HG03432 (cell line): ENCODE measurements at regions not wholly inside any gene's neighbourhood (a gene's known extent, or its start where the extent isn't known, plus 50 kb on each side); places are given as distances from the start of the nearest gene placed in this dataset.

Experiments
- ATAC-seq: cut with Tn5 transposase; IDR thresholded peaks from one replicate; pipeline ENCODE4 v1.9.1; 2021; ENCODE audit warnings: mild to moderate bottlenecking, moderate library complexity; ENCODE audit not compliant: unreplicated experiment

- ATAC-seq: no peak
Measured at GRCh38 chr3:190790185-190790584, 72.3 kb downstream of the GMNC start.

DNA sequence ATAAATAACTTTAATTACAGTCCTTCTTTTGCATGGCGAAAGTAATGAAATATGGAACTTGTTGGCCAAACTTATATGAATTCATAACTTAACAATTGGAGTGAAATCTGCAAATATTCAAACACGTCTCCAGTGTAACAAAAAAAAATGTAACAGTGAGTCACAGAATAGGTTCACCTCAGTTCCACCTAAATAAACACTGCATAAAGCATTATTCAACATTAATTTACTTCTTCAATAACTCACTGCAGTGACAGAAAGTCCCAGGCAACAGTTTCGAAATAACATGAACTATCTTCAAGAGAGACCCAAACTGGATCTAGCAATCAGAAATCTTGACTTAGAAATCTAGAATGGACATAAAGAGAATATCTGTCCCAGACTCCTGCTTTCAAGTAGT is 75.6 kb downstream of the GMNC start:
- no peak for ATAC-seq

GRCh38 chr3:190785047-190785446 is 77.4 kb downstream of the GMNC start:
- no peak for ATAC-seq

DNA sequence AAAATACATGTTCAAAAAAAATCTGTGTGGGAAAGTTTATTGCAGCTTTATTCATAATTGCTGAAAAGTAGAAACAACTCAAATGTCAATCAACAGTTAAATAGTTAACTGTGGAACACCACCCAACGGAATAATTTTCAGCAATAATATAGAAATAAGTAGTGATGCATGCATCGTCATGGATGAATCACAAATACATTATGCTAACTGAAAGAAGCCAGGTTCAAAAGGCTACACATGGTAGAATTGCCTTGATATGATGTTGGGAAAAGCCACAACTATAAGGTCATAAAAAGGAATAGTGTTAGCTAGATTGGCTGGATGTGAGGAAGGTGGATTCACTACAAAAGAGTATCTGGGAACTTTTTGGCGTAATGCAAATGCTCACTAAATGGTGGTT is 82.0 kb downstream of the GMNC start:
- no peak for ATAC-seq

DNA sequence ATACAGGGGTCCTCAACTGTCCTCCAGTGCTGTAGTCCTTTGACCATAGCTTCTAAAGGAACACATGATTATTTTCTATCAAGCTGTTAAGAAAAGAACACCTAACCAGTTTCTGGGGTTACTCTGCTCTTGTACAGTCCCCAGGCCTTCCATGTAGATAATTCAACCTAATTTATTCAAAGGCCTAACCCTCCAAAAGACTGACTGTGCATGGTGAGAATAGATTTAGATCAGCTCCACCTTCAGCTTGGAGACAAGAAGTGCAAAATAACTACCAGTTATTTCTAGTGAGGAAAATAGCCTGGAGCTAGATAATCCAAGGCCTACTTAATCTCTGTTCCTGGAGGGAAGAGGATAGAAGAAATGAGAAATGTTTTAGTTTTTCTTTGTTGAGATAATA is 87.9 kb downstream of the GMNC start:
- no peak for ATAC-seq

DNA sequence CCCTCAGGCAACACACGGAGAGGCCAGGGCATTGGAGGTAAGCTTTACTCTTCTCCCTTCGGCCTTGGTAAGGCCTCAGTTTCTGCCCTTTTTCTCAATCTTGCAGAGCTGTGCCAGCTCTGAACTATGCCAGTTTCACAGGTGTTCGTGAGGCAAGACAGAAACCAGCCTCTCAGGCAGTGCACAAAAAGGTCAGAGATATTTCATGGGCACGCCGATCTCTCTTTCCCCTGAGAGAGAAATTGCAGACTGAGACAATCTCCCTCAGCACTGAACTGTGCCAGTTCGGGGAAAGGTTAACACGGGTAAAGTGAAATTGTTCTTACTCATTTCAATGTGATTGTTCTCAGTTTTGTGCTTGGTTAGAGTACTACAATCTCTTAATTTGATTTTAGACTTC is 88.5 kb downstream of the GMNC start:
- no peak for ATAC-seq

DNA sequence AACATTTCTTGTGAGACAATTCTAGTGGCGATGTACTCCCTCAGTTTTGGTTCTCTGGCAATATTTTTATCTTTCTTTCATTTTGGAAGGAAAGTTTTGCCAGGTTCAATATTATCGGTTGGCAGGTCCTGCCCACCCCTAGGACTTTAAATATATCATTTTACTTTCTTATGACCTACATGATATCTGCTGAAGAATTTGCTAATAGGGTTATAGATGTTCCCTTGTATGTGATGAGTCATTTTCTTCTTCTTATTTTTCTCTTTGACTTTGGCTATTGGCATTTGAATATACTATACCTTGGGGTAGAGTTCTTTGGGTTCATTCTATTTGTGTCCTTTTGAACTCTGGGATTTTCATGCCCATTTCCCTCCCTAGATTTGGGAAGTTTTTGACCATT is 89.7 kb downstream of the GMNC start:
- no peak for ATAC-seq

DNA sequence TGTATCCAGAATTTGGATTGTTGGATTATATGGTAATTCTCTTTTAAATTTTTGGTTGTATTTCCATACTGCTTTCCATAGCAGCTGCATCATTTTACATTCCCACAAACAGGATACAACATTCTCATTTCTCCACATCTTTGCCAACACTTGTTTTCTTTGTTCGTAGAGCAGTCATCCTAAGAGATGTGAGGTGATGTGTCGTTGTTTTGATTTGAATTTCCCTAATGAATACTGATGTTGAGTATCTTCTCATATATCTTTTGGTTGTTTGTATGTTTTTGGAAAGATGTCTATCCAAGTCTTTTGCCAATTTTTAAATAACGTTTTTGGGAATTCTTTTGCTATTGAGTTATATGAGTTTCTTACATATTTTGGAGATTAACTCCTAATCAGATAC is 93.6 kb downstream of the GMNC start:
- no peak for ATAC-seq

- no peak for ATAC-seq
Measured at GRCh38 chr3:190767851-190768250, 94.6 kb downstream of the GMNC start.

GRCh38 chr3:190764231-190765134 is 98.0 kb downstream of the GMNC start:
- ATAC-seq: no peak

GRCh38 chr3:190762801-190763200 is 99.7 kb downstream of the GMNC start:
- ATAC-seq: no peak

DNA sequence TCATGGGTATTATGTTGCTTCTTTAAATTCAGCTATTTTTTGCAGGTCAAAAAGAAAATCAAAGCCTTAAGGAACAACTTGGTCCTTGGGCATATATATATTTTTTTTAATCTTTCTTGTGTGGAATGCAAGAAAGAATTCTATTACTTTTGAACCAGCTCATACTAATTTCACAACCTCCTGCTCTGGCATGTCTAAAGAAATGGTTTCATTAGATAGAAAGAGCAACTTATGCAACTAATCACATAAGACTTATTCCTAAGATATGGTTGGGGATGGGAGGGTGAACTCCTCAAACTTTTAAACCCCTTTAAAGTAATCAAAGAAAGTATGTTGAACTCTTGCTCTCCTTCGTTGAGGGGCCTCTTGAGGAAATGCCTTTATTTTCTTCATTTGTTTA is 114.9 kb downstream of the GMNC start:
- no peak for ATAC-seq

DNA sequence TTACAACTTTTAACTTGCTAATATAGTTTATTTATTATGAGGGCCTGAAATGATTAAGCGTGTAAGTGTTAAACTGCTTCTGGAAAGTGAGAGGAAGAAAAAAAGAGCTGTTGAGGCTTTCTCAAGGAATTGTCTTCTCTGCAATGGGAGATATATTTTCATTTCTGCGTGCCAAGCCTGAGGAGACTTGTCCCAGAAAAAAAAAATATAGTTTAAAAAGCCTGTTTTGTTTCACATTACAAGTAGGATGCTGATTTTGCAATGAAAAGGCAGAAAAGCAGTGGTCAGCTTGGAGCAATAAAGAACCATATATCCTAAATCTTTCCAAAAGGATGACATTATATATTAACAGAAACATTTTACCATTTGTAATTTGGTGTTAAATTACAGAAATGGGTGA is 115.5 kb downstream of the GMNC start:
- ATAC-seq: no peak

DNA sequence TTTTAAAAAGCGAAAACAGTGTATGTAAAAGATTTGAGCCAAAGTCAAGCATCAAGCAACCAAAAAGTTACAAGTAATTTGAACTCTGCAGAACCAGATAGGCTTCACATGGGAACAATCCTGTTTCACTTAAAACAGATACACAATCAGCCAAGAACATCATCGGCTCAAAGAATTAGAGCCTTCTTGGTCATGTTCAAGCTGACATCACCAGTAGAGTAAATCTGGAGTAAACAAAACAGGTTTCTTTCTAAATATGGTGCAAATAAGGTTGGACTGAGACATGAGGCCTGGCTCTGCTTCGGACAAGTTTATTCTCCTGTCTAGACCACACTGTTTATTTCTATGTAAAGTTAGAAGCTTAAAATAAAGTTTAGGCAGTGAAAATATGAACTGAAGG is 116.0 kb downstream of the GMNC start:
- no peak for ATAC-seq

- ATAC-seq: no peak
Measured at GRCh38 chr3:190741788-190742187, 120.7 kb downstream of the GMNC start.

DNA sequence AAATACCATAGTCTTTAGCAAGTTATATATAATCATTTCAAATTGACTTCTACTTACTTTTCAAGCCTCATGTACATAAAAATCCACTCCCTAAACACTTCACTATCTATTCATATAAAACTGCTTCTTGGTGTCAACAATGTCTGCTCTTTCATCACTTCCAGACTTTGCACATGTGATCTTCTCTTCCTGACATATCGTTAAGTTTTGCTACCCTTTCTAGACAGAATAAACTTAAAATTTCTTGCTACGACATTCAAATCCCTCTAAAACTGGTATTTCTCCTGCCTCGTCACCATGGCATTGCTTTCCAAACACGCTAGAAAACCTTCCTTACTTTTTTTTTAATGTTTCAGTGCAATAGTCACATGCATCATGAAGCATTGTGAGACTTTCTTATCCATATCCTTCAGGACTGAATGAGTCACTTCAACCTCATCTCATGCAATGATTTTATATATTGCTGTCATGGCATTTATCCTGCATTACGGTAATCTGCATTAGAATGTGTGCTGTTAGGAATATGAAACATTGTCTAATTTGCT is 122.8 kb downstream of the GMNC start:
- ATAC-seq: no peak

- ATAC-seq: no peak
Measured at GRCh38 chr3:190738636-190739155, 123.8 kb downstream of the GMNC start.

- ATAC-seq: no peak
Measured at GRCh38 chr3:190737446-190737845, 125.0 kb downstream of the GMNC start.

- no peak for ATAC-seq
Measured at GRCh38 chr3:190734490-190734889, 128.0 kb downstream of the GMNC start.

GRCh38 chr3:190733591-190734146 is 128.8 kb downstream of the GMNC start:
- ATAC-seq: no peak

- ATAC-seq: no peak
Measured at GRCh38 chr3:190731596-190731995, 130.9 kb downstream of the GMNC start.

DNA sequence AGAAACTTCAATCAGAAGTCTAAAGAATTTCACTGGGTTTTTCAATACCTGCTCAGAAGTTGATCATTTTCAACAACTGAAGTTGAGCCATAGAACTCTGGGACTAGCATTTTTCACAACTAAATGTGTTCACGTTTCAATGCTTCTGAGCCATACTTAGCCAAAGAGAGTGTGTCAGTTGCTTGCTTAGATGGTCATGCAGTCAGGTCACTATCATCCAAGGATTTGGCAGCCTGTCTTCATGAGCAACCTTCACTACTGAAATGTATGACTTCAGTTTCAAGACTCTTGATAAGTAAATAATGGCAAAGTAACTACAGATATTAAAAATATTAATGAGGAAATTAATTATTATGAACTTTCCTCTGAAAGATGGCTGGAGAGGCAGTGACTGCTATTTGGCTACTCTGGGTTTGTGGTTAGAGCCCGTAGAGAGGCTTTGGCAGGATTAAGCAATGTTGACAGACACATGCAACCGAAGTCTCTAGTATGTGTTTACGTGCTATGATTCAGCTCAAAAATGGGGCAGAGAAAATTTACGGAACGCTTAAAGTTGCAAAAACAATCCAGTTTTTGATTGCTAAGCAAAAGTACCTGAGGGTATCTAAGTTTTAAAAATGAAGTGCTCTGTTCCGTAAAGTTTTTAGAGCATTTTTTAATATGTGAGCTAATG is 133.8 kb downstream of the GMNC start:
- ATAC-seq: no peak
